Panc1 (cell line): ENCODE measurements at regions not wholly inside any gene's neighbourhood (a gene's known extent, or its start where the extent isn't known, plus 50 kb on each side); places are given as distances from the start of the nearest gene placed in this dataset.

Source experiments
- ATAC-seq: fragments of 200-7000 bp; cut with Tn5 transposase; 2 replicates; pipeline ENCODE4 v1.9.1; 2020; ENCODE audit warnings: mild to moderate bottlenecking, moderate library complexity
- BruUV-seq: library from RNA; stranded (reverse); fragments of 400-500 nt; replicated peaks from 2 replicates; lab custom pipeline; 2021; lab: Mats Ljungman, UMichigan
- CTCF ChIA-PET: fragments of 300-600 bp; sonication (Branson Sonifier 250); formaldehyde crosslinking; loops from one replicate; lab custom pipeline; 2022; ENCODE audit warnings: antibody characterized with exemption; lab: Charles Lee
- POLR2A ChIA-PET: fragments of 300-600 bp; sonication (Branson Sonifier 250); formaldehyde crosslinking; loops from one replicate; lab custom pipeline; 2022; ENCODE audit warnings: antibody characterized with exemption; lab: Charles Lee
- DNase-seq: peaks from one replicate; pipeline ENCODE4 v3.0.0-alpha.2; 2010; ENCODE audit warnings: low read depth, low spot score
- H3K27ac ChIP-seq: 2 replicates; pipeline ENCODE4 v1.5.1; 2011; ENCODE audit warnings: mild to moderate bottlenecking, low read length, inconsistent platforms
- H3K27me3 ChIP-seq: fragments of 200-500 bp; sonication (Bioruptor generic); 2 replicates; pipeline ENCODE4 v1.6.0; 2014; ENCODE audit warnings: low read length, inconsistent platforms; ENCODE audit not compliant: control insufficient read depth, insufficient read depth
- H3K36me3 ChIP-seq: fragments of 200-500 bp; sonication (Bioruptor generic); 2 replicates; pipeline ENCODE4 v1.5.1; 2014; ENCODE audit warnings: inconsistent platforms, mild to moderate bottlenecking, low read length, moderate library complexity; ENCODE audit not compliant: control insufficient read depth, insufficient read depth
- H3K4me1 ChIP-seq: 2 replicates; pipeline ENCODE4 v1.5.1; 2011; ENCODE audit warnings: inconsistent platforms, mild to moderate bottlenecking, low read length, moderate library complexity; ENCODE audit not compliant: control insufficient read depth, insufficient read depth
- H3K4me3 ChIP-seq, 2 experiments: 2 replicates each; pipeline ENCODE4 v1.5.1; 2011 to 2012; ENCODE audit warnings: low read depth in 2 of 2, low read length in 2 of 2, mild to moderate bottlenecking in 2 of 2, inconsistent platforms in 1 of 2, moderate library complexity in 1 of 2
- H3K9me3 ChIP-seq: fragments of 200-500 bp; sonication (Bioruptor generic); 2 replicates; pipeline ENCODE4 v1.5.1; 2014; ENCODE audit warnings: low read depth, mild to moderate bottlenecking, inconsistent platforms, low read length, moderate library complexity; ENCODE audit not compliant: control insufficient read depth, insufficient read depth
- POLR2AphosphoS5 ChIP-seq: IDR thresholded peaks from 2 replicates; pipeline ENCODE4 v1.6.1; 2012; ENCODE audit warnings: mild to moderate bottlenecking, low read depth, low read length, moderate library complexity
- SIN3A ChIP-seq: IDR thresholded peaks from 2 replicates; pipeline ENCODE4 v1.6.1; 2012; ENCODE audit warnings: low read depth, mild to moderate bottlenecking, low read length, moderate library complexity, borderline replicate concordance; ENCODE audit not compliant: insufficient read depth
- TCF7L2 ChIP-seq: IDR thresholded peaks from 2 replicates; pipeline ENCODE4 v1.6.1; 2011; ENCODE audit warnings: mild to moderate bottlenecking, low read depth, low read length, inconsistent platforms
- in situ Hi-C: cut with HindIII; loops from 2 replicates; pipeline ENCODE4 v1.10.0; 2016; ENCODE audit warnings: low sequenced_read_pairs, low pct_unique_long_range_greater_than_20kb
- intact Hi-C: fragments of 100-400 bp; cut with micrococcal nuclease; formaldehyde crosslinking; loops from one replicate; pipeline ENCODE4 v1.10.0; 2022; ENCODE audit not compliant: unreplicated experiment
- TF ChIP-seq, protein P1 (sequence below), 2 experiments: IDR thresholded peaks; 2 replicates each; pipeline ENCODE4 v1.6.1; 2011 to 2012; ENCODE audit warnings: low read depth in 2 of 2, control low read depth in 1 of 2, low read length in 1 of 2, mild to moderate bottlenecking in 1 of 2, moderate library complexity in 1 of 2; ENCODE audit not compliant: insufficient read depth in 1 of 2
- TF ChIP-seq, protein P2 (sequence below): fragments of 450-650 bp; IDR thresholded peaks from 2 replicates; pipeline ENCODE4 v1.5.1; 2017; ENCODE audit warnings: mild to moderate bottlenecking

DNA sequence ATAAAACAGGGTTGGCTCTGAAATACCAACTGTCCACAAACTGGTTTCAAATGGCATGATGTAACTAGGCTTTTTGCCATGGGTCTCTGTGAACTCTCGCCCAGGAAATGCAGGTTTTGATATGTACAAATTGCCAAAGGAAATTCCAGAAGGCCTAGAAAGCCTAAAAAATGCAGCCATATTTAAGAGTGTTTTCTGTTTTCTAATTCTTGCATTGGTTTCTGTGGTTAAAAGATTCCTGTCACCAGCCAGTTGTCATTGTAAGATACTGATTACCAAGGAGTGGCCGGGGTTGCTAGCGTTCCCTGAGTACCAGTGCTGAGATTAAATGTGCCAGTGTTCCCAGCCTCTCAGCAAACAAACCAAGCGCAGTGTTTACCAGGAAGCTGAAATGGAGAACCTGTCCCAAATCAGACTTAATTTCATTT is 53.9 kb upstream of the SORBS2 start:
- in situ Hi-C loops, result no loop called here
- H3K27me3 ChIP-seq, result no peaks in the 10 kb centered on the region
- TF ChIP-seq POLR2AphosphoS5, result no peak
- H3K27ac ChIP-seq, result no peak overlapping the region
- ATAC-seq (no peak), DNase-seq (no peak)
- no peaks in the 10 kb centered on the region for H3K36me3 ChIP-seq
- ChIA-PET CTCF (no interaction called here), POLR2A (no interaction called here)
- BruUV-seq, result no TSS peak
- no peaks in the 10 kb centered on the region for H3K9me3 ChIP-seq
- intact Hi-C loops, result no loop called here
- H3K4me3 ChIP-seq, result no peak overlapping the region
- no peaks in the 10 kb centered on the region for H3K4me1 ChIP-seq

DNA sequence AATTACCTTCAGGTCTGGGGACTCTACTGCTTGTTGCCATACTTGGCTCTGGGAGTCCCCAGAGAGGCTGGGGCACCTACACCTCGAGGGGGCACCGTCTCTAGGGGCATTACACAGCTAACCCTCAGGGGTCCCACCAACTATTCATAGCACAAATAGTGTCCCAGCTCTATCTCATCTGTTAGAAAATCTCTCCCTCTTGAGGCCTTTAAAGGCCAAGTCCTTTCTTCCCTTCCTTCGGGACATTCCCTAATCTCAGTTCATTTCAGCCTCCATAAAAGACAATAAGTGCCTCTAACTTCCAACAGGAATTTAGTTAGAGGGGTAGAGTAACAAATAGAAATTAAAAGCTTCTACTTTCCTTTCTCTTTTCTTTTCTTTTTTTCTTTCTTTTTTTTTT is 55.8 kb upstream of the SORBS2 start:
- intact Hi-C loops, result no loop called here

DNA sequence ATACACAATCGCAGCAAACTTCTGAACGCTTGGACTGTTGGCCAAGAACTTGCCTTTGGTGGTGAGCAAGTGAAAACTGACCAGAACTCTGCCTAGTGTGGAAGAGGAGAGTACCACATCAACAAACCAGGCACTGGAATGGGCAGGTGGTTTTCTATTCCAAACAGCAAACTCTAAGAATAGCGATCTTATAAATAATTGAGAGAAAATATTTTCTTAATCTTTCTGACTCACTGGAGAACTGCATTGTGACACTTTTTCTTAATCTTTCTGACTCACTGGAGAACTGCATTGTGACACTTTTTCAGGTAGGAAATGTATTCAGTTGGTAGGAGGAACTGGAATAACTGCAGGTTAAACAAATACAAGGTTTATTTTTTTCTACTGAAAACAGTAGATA is 57.0 kb upstream of the SORBS2 start:
- Histone ChIP-seq H3K4me3 (no peak overlapping the region), H3K4me1 (no peaks in the 10 kb centered on the region), H3K9me3 (no peaks in the 10 kb centered on the region), H3K27me3 (no peaks in the 10 kb centered on the region), H3K27ac (no peak overlapping the region), H3K36me3 (no peaks in the 10 kb centered on the region)
- TF ChIP-seq SIN3A (no peak), TCF7L2 (no peak), POLR2AphosphoS5 (no peak)
- TF ChIP-seq, protein P1, sequence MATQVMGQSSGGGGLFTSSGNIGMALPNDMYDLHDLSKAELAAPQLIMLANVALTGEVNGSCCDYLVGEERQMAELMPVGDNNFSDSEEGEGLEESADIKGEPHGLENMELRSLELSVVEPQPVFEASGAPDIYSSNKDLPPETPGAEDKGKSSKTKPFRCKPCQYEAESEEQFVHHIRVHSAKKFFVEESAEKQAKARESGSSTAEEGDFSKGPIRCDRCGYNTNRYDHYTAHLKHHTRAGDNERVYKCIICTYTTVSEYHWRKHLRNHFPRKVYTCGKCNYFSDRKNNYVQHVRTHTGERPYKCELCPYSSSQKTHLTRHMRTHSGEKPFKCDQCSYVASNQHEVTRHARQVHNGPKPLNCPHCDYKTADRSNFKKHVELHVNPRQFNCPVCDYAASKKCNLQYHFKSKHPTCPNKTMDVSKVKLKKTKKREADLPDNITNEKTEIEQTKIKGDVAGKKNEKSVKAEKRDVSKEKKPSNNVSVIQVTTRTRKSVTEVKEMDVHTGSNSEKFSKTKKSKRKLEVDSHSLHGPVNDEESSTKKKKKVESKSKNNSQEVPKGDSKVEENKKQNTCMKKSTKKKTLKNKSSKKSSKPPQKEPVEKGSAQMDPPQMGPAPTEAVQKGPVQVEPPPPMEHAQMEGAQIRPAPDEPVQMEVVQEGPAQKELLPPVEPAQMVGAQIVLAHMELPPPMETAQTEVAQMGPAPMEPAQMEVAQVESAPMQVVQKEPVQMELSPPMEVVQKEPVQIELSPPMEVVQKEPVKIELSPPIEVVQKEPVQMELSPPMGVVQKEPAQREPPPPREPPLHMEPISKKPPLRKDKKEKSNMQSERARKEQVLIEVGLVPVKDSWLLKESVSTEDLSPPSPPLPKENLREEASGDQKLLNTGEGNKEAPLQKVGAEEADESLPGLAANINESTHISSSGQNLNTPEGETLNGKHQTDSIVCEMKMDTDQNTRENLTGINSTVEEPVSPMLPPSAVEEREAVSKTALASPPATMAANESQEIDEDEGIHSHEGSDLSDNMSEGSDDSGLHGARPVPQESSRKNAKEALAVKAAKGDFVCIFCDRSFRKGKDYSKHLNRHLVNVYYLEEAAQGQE (IDR thresholded peaks at IDR 0.05; ENCODE audit: insufficient read depth in 1 of 2, low read depth in 2 of 2, low read length in 1 of 2), result no peak
- TF ChIP-seq, protein P2, sequence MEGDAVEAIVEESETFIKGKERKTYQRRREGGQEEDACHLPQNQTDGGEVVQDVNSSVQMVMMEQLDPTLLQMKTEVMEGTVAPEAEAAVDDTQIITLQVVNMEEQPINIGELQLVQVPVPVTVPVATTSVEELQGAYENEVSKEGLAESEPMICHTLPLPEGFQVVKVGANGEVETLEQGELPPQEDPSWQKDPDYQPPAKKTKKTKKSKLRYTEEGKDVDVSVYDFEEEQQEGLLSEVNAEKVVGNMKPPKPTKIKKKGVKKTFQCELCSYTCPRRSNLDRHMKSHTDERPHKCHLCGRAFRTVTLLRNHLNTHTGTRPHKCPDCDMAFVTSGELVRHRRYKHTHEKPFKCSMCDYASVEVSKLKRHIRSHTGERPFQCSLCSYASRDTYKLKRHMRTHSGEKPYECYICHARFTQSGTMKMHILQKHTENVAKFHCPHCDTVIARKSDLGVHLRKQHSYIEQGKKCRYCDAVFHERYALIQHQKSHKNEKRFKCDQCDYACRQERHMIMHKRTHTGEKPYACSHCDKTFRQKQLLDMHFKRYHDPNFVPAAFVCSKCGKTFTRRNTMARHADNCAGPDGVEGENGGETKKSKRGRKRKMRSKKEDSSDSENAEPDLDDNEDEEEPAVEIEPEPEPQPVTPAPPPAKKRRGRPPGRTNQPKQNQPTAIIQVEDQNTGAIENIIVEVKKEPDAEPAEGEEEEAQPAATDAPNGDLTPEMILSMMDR, result no peak
- no peak for ATAC-seq
- intact Hi-C loops (no loop called here), in situ Hi-C loops (no loop called here)
- CTCF ChIA-PET, result no interaction called here
- no TSS peak for BruUV-seq
- POLR2A ChIA-PET, result no interaction called here
- DNase-seq, result no peak

More for the DNA sequence above, 55.8 kb upstream of the SORBS2 start:
- in situ Hi-C loops, result no loop called here
- Histone ChIP-seq H3K4me1 (no peaks in the 10 kb centered on the region), H3K36me3 (no peaks in the 10 kb centered on the region), H3K9me3 (no peaks in the 10 kb centered on the region), H3K4me3 (no peak overlapping the region), H3K27ac (no peak overlapping the region), H3K27me3 (no peaks in the 10 kb centered on the region)
- TF ChIP-seq, protein P2, result no peak
- TF ChIP-seq, protein P1 (IDR thresholded peaks at IDR 0.05; ENCODE audit: insufficient read depth in 1 of 2, low read depth in 2 of 2, low read length in 1 of 2), result no peak
- no peak for TF ChIP-seq POLR2AphosphoS5
- no peak for TF ChIP-seq TCF7L2
- TF ChIP-seq SIN3A, result no peak
- ATAC-seq (no peak), DNase-seq (no peak)
- CTCF ChIA-PET, result no interaction called here
- no TSS peak for BruUV-seq
- POLR2A ChIA-PET, result no interaction called here
